HG03521 (cell line): ENCODE measurements at regions not wholly inside any gene's neighbourhood (a gene's known extent, or its start where the extent isn't known, plus 50 kb on each side); places are given as distances from the start of the nearest gene placed in this dataset.

ENCODE experiments used
- ATAC-seq: cut with Tn5 transposase; IDR thresholded peaks from one replicate; pipeline ENCODE4 v1.9.1; 2021; ENCODE audit warnings: mild to moderate bottlenecking, moderate library complexity; ENCODE audit not compliant: unreplicated experiment

- ATAC-seq, result no peak
Observed at GRCh38 chr4:43341741-43342140, 449.2 kb downstream of the GRXCR1 start.

- ATAC-seq, result no peak
Observed at GRCh38 chr4:43343298-43343697, 450.8 kb downstream of the GRXCR1 start.

- ATAC-seq, result no peak
Observed at GRCh38 chr4:43345323-43345925, 452.9 kb downstream of the GRXCR1 start.

- no peak for ATAC-seq
Observed at GRCh38 chr4:43348591-43348990, 456.1 kb downstream of the GRXCR1 start.

GRCh38 chr4:43351970-43352806 is 459.7 kb downstream of the GRXCR1 start:
- no peak for ATAC-seq

GRCh38 chr4:43352859-43353258 is 460.3 kb downstream of the GRXCR1 start:
- ATAC-seq, result no peak

GRCh38 chr4:43353552-43353951 is 461.0 kb downstream of the GRXCR1 start:
- ATAC-seq, result no peak

- ATAC-seq, result no peak
Observed at GRCh38 chr4:43356786-43357185, 464.3 kb downstream of the GRXCR1 start.

- no peak for ATAC-seq
Observed at GRCh38 chr4:43357252-43357974, 464.9 kb downstream of the GRXCR1 start.

GRCh38 chr4:43360296-43360695 is 467.8 kb downstream of the GRXCR1 start:
- no peak for ATAC-seq

- ATAC-seq, result no peak
Observed at GRCh38 chr4:43362875-43363636, 470.5 kb downstream of the GRXCR1 start.

- ATAC-seq, result no peak
Observed at GRCh38 chr4:43369036-43369594, 476.6 kb downstream of the GRXCR1 start.

GRCh38 chr4:43373201-43373600 is 480.7 kb downstream of the GRXCR1 start:
- ATAC-seq, result no peak

GRCh38 chr4:43374216-43374751 is 481.8 kb downstream of the GRXCR1 start:
- no peak for ATAC-seq

GRCh38 chr4:43379016-43379415 is 486.5 kb downstream of the GRXCR1 start:
- ATAC-seq, result no peak

- no peak for ATAC-seq
Observed at GRCh38 chr4:43380093-43380492, 487.6 kb downstream of the GRXCR1 start.

GRCh38 chr4:43391069-43391468 is 498.6 kb downstream of the GRXCR1 start:
- no peak for ATAC-seq

GRCh38 chr4:43394976-43395375 is 502.5 kb downstream of the GRXCR1 start:
- no peak for ATAC-seq

- ATAC-seq, result no peak
Observed at GRCh38 chr4:43399726-43400125, 507.2 kb downstream of the GRXCR1 start.

GRCh38 chr4:43402393-43402792 is 509.9 kb downstream of the GRXCR1 start:
- no peak for ATAC-seq
